A549 (cell line): ENCODE measurements at regions not wholly inside any gene's neighbourhood (a gene's known extent, or its start where the extent isn't known, plus 50 kb on each side); places are given as distances from the start of the nearest gene placed in this dataset.
A peak's percentile ranks its signal among the peaks of the same experiment; 100 is the strongest.

Experiments used
- ATAC-seq, 2 experiments: fragments of 200-7000 bp in 1 of 2; fragments of >200 bp in 1 of 2; cut with Nextera tagmentation in 1 of 2; cut with Tn5 transposase in 1 of 2; 3 replicates each; pipeline versions ENCODE4 v1.8.0 to v1.9.1; 2018 to 2020; ENCODE audit warnings: mild to moderate bottlenecking in 1 of 2, moderate library complexity in 1 of 2
- CTCF ChIA-PET: fragments of 300-600 bp; sonication (Branson Sonifier 250); formaldehyde crosslinking; extraction: SDS; loops from one replicate; lab custom pipeline; 2021; ENCODE audit warnings: antibody characterized with exemption, inconsistent platforms; lab: Yijun Ruan, JAX
- POLR2A ChIA-PET: fragments of 350-600 bp; formaldehyde crosslinking; extraction: SDS; loops from one replicate; lab custom pipeline; 2021; ENCODE audit warnings: antibody characterized with exemption, inconsistent platforms; lab: Yijun Ruan, JAX
- DNase-seq, 2 experiments: peaks; one replicate each; pipeline versions ENCODE4 v3.0.0 to v3.0.0-alpha.2; 2011 to 2016; ENCODE audit warnings: low read depth in 1 of 2, low spot score in 1 of 2
- FAIRE-seq: peaks from 2 replicates; lab custom pipeline; 2011; peaks lifted over from hg19 to GRCh38; lab: Jason Lieb, UNC
- H3K27ac ChIP-seq, 2 experiments: fragments of >200 bp; sonication (Bioruptor Twin); formaldehyde crosslinking; 3 replicates each; pipeline ENCODE4 v1.5.1; 2016 to 2017
- H3K4me1 ChIP-seq: fragments of >200 bp; sonication (Bioruptor Twin); formaldehyde crosslinking; 3 replicates; pipeline ENCODE4 v1.6.1; 2016
- H3K4me2 ChIP-seq: fragments of >200 bp; sonication (Bioruptor Twin); formaldehyde crosslinking; 3 replicates; pipeline ENCODE4 v1.6.1; 2016
- H3K4me3 ChIP-seq: fragments of >200 bp; sonication (Bioruptor Twin); formaldehyde crosslinking; 3 replicates; pipeline ENCODE4 v1.5.1; 2016
- H3K9me3 ChIP-seq: fragments of >200 bp; sonication (Bioruptor Twin); formaldehyde crosslinking; 3 replicates; pipeline ENCODE4 v1.6.1; 2016
- BHLHE40 ChIP-seq: IDR thresholded peaks from 2 replicates; pipeline ENCODE4 v1.6.1; 2012; ENCODE audit warnings: low read depth, low read length, inconsistent platforms
- CBX8 ChIP-seq: fragments of 200-600 bp; sonication (generic); IDR thresholded peaks from 2 replicates; pipeline ENCODE4 v1.6.1; 2016
- EHF ChIP-seq: fragments of 250-450 bp; sonication (Bioruptor Pico); IDR thresholded peaks from 2 replicates; pipeline ENCODE4 v1.5.0; 2020; ENCODE audit warnings: mild to moderate bottlenecking
- EP300 ChIP-seq, 2 experiments: fragments of >200 bp; sonication (Bioruptor Twin); formaldehyde crosslinking; IDR thresholded peaks; 2 replicates in 1 of 2; 3 replicates in 1 of 2; pipeline ENCODE4 v1.6.1; 2016 to 2017
- ESRRA ChIP-seq: fragments of 150-350 bp; IDR thresholded peaks from 2 replicates; pipeline ENCODE4 v1.6.1; 2014; ENCODE audit warnings: mild to moderate bottlenecking, low read length, borderline replicate concordance
- FOSL2 ChIP-seq, 2 experiments: fragments of 450-650 bp in 1 of 2; fragments of >200 bp in 1 of 2; sonication (Bioruptor Twin) in 1 of 2; formaldehyde crosslinking; IDR thresholded peaks; 2 replicates each; pipeline versions ENCODE4 v1.5.0 to v1.6.1; 2016 to 2020; ENCODE audit warnings: mild to moderate bottlenecking in 1 of 2, moderate library complexity in 1 of 2
- JUN ChIP-seq, 2 experiments: fragments of >200 bp; sonication (Bioruptor Twin); formaldehyde crosslinking; IDR thresholded peaks; 2 replicates in 1 of 2; 3 replicates in 1 of 2; pipeline ENCODE4 v1.6.1; 2016 to 2017
- KDM5A ChIP-seq: fragments of 200-600 bp; sonication (generic); IDR thresholded peaks from 2 replicates; pipeline ENCODE4 v1.6.1; 2016; ENCODE audit warnings: antibody characterized with exemption, mild to moderate bottlenecking
- NR3C1 ChIP-seq: fragments of >200 bp; sonication (Bioruptor Twin); formaldehyde crosslinking; IDR thresholded peaks from 3 replicates; pipeline ENCODE4 v1.6.1; 2017
- PHF8 ChIP-seq: fragments of 200-600 bp; sonication (generic); IDR thresholded peaks from 2 replicates; pipeline ENCODE4 v1.6.1; 2016; ENCODE audit warnings: low read depth, mild to moderate bottlenecking, antibody characterized with exemption, moderate library complexity, borderline replicate concordance
- RFX5 ChIP-seq: fragments of 450-650 bp; IDR thresholded peaks from 2 replicates; pipeline ENCODE4 v1.7.1; 2014; ENCODE audit warnings: antibody characterized with exemption, mild to moderate bottlenecking, moderate library complexity
- TP53 ChIP-seq: fragments of 250-450 bp; sonication (Bioruptor Pico); IDR thresholded peaks from 2 replicates; pipeline ENCODE4 v1.5.0; 2021; ENCODE audit warnings: mild to moderate bottlenecking, moderate library complexity
- ZFP36 ChIP-seq: fragments of 450-650 bp; IDR thresholded peaks from 2 replicates; pipeline ENCODE4 v1.6.1; 2014; ENCODE audit warnings: borderline replicate concordance; ENCODE audit not compliant: partially characterized antibody
- ZNF302 ChIP-seq: fragments of 250-450 bp; sonication (Bioruptor Pico); IDR thresholded peaks from 2 replicates; pipeline ENCODE4 v1.9.0; 2021; ENCODE audit warnings: inconsistent platforms, mild to moderate bottlenecking, moderate library complexity
- WGBS: methylation state at CpG from one replicate; pipeline ENCODE4 v1.1.6; 2017; ENCODE audit errors: missing lambda C conversion rate; 5-methylcytosine and 5-hydroxymethylcytosine counted together
- TF ChIP-seq, protein P1 (sequence below): fragments of 150-350 bp; IDR thresholded peaks from 2 replicates; pipeline ENCODE4 v1.6.1; 2014; ENCODE audit warnings: low read depth, mild to moderate bottlenecking, low read length
- TF ChIP-seq, protein P2 (sequence below): fragments of 250-450 bp; sonication (Bioruptor Pico); IDR thresholded peaks from 2 replicates; pipeline ENCODE4 v1.5.0; 2021; ENCODE audit warnings: mild to moderate bottlenecking, moderate library complexity, borderline replicate concordance
- TF ChIP-seq, protein P3 (sequence below): fragments of >200 bp; sonication (Bioruptor Twin); formaldehyde crosslinking; IDR thresholded peaks from 3 replicates; pipeline ENCODE4 v1.5.1; 2016
- TF ChIP-seq, protein P4 (sequence below): IDR thresholded peaks from 2 replicates; pipeline ENCODE4 v1.6.1; 2012
- TF ChIP-seq, protein P5 (sequence below): fragments of 200-600 bp; sonication (generic); IDR thresholded peaks from 2 replicates; pipeline ENCODE4 v1.6.1; 2016; ENCODE audit warnings: antibody characterized with exemption, mild to moderate bottlenecking, moderate library complexity
- TF ChIP-seq, protein P6 (sequence below): fragments of 450-650 bp; IDR thresholded peaks from 2 replicates; pipeline ENCODE4 v1.6.1; 2014; ENCODE audit warnings: antibody characterized with exemption

DNA sequence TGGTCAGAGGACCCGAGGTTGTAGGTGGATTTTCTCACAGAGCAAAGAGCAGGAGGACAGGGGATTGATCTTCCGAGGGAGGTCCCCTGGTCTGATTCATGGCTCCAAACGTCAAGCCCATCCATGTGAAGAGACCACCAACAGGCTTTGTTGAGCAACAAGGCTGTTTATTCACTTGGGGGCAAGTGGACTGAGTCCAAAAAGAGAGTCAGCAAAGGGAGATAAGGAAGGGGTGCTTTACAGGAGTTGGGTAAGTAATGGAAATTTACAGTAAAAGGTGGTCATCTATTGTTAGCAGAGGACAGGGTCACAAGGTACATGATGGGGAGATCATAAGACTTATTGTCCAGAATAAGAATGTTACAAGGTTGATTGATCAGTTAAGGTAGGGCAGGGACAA lies 2285.8 kb downstream of the TP53TG3F start:
- Histone ChIP-seq H3K27ac (peak overlapping the region in 1 of 2 experiments; percentile 74; a peak in 3 of 6 replicates), H3K4me3 (no peak overlapping the region), H3K4me2 (no peak overlapping the region), H3K9me3 (no peaks in the 10 kb centered on the region; the same call in 2 of the 3 replicates), H3K4me1 (no peaks in the 10 kb centered on the region)
- DNase-seq = no peak
- FAIRE-seq = no peak
- 9% methylated on average over 3 of the region's 3 CpGs for WGBS
- ChIA-PET CTCF (no interaction called here), POLR2A (no interaction called here)
- no peak for ATAC-seq
- TF ChIP-seq ZFP36 (no peak), EP300 (IDR thresholded peaks at IDR 0.05) (peak in 1 of 2 experiments; percentile 45; a peak in 1 of 5 replicates), NR3C1 (no peak)
- TF ChIP-seq, protein P1, sequence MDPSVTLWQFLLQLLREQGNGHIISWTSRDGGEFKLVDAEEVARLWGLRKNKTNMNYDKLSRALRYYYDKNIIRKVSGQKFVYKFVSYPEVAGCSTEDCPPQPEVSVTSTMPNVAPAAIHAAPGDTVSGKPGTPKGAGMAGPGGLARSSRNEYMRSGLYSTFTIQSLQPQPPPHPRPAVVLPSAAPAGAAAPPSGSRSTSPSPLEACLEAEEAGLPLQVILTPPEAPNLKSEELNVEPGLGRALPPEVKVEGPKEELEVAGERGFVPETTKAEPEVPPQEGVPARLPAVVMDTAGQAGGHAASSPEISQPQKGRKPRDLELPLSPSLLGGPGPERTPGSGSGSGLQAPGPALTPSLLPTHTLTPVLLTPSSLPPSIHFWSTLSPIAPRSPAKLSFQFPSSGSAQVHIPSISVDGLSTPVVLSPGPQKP = no peak

DNA sequence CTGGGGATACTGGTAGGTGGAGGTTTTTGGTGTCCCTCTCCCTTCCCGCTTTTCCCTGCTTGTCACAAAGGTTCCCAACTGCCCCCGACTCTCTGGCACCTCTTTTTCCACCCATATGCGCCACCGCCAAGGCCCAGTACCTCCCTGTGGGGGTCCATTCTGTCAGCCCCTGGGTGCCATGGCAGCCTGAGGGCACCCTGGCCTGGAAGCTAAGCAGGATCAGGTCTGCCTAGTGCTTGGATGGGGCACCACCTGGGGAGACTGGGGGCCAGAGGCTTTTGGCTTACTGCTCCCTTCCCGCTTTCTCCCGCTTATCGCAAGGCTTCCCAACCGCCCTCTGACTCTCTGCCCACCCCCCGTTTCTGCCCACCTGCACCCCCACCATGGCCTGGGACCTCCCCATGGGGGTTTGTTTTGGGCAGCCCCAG lies 2286.4 kb downstream of the TP53TG3F start:
- H3K4me3 ChIP-seq = no peak overlapping the region
- CTCF ChIA-PET = no interaction called here
- H3K27ac ChIP-seq = peak overlapping the region; percentile 26 to 74; a peak in 5 of 6 replicates
- no peak for ATAC-seq
- H3K4me2 ChIP-seq = no peak overlapping the region
- H3K9me3 ChIP-seq = no peaks in the 10 kb centered on the region; the same call in 2 of the 3 replicates
- no peaks in the 10 kb centered on the region for H3K4me1 ChIP-seq
- DNase-seq = no peak
- FAIRE-seq = no peak
- TF ChIP-seq, protein P2, sequence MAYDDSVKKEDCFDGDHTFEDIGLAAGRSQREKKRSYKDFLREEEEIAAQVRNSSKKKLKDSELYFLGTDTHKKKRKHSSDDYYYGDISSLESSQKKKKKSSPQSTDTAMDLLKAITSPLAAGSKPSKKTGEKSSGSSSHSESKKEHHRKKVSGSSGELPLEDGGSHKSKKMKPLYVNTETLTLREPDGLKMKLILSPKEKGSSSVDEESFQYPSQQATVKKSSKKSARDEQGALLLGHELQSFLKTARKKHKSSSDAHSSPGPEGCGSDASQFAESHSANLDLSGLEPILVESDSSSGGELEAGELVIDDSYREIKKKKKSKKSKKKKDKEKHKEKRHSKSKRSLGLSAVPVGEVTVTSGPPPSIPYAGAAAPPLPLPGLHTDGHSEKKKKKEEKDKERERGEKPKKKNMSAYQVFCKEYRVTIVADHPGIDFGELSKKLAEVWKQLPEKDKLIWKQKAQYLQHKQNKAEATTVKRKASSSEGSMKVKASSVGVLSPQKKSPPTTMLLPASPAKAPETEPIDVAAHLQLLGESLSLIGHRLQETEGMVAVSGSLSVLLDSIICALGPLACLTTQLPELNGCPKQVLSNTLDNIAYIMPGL (CRISPR knock-in tag) = no peak
- no peak for TF ChIP-seq KDM5A
- TF ChIP-seq FOSL2 (IDR thresholded peaks at IDR 0.05) = no peak
- TF ChIP-seq FOSL2 (CRISPR knock-in tag; IDR thresholded peaks at IDR 0.05) = no peak
- no peak for TF ChIP-seq RFX5
- no peak for TF ChIP-seq EHF (CRISPR knock-in tag)
- 63% methylated on average over 8 of the region's 9 CpGs for WGBS
- POLR2A ChIA-PET = no interaction called here

DNA sequence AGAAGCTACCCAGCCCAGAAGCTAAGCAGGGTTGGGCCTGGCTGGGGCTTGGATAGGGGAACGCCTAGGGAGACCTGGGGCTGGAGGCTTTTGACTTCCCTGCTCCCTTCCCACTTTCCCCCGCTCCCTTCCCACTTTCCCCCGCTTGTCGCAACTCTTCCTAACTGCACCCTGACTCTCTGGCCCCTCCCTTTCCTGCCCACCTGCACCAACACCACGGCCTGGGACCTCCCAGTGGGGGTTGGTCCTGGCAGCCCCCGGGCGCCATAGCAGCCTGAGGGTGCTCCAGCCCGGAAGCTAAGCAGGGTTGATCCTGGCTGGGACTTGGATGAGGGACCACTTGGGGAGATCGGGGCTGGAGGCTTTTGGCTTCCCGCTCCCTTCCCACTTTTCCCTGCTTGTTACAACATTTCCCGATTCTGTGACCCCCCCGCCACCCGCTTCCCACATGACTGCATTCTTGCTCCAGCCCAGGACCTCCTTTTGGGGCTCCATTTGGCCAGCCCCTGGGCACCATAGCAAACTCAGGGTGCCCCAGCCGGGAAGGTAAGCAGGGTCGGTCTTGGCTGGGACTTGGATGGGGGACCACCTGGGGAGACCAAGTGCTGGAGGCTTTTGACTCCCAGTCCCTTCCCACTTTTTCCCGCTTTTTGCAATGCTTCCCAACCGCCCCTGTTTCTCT lies 2287.0 kb downstream of the TP53TG3F start:
- TF ChIP-seq JUN (IDR thresholded peaks at IDR 0.05) (no peak), BHLHE40 (no peak), CBX8 (no peak), TP53 (CRISPR knock-in tag) (no peak), ESRRA (no peak), FOSL2 (IDR thresholded peaks at IDR 0.05) (no peak), FOSL2 (CRISPR knock-in tag; IDR thresholded peaks at IDR 0.05) (no peak), PHF8 (no peak), ZNF302 (no peak), EP300 (IDR thresholded peaks at IDR 0.05) (no peak)
- TF ChIP-seq, protein P3, sequence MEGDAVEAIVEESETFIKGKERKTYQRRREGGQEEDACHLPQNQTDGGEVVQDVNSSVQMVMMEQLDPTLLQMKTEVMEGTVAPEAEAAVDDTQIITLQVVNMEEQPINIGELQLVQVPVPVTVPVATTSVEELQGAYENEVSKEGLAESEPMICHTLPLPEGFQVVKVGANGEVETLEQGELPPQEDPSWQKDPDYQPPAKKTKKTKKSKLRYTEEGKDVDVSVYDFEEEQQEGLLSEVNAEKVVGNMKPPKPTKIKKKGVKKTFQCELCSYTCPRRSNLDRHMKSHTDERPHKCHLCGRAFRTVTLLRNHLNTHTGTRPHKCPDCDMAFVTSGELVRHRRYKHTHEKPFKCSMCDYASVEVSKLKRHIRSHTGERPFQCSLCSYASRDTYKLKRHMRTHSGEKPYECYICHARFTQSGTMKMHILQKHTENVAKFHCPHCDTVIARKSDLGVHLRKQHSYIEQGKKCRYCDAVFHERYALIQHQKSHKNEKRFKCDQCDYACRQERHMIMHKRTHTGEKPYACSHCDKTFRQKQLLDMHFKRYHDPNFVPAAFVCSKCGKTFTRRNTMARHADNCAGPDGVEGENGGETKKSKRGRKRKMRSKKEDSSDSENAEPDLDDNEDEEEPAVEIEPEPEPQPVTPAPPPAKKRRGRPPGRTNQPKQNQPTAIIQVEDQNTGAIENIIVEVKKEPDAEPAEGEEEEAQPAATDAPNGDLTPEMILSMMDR = no peak
- TF ChIP-seq, protein P4, sequence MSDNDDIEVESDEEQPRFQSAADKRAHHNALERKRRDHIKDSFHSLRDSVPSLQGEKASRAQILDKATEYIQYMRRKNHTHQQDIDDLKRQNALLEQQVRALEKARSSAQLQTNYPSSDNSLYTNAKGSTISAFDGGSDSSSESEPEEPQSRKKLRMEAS = no peak
- TF ChIP-seq, protein P5, sequence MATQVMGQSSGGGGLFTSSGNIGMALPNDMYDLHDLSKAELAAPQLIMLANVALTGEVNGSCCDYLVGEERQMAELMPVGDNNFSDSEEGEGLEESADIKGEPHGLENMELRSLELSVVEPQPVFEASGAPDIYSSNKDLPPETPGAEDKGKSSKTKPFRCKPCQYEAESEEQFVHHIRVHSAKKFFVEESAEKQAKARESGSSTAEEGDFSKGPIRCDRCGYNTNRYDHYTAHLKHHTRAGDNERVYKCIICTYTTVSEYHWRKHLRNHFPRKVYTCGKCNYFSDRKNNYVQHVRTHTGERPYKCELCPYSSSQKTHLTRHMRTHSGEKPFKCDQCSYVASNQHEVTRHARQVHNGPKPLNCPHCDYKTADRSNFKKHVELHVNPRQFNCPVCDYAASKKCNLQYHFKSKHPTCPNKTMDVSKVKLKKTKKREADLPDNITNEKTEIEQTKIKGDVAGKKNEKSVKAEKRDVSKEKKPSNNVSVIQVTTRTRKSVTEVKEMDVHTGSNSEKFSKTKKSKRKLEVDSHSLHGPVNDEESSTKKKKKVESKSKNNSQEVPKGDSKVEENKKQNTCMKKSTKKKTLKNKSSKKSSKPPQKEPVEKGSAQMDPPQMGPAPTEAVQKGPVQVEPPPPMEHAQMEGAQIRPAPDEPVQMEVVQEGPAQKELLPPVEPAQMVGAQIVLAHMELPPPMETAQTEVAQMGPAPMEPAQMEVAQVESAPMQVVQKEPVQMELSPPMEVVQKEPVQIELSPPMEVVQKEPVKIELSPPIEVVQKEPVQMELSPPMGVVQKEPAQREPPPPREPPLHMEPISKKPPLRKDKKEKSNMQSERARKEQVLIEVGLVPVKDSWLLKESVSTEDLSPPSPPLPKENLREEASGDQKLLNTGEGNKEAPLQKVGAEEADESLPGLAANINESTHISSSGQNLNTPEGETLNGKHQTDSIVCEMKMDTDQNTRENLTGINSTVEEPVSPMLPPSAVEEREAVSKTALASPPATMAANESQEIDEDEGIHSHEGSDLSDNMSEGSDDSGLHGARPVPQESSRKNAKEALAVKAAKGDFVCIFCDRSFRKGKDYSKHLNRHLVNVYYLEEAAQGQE = no peak
- TF ChIP-seq, protein P6, sequence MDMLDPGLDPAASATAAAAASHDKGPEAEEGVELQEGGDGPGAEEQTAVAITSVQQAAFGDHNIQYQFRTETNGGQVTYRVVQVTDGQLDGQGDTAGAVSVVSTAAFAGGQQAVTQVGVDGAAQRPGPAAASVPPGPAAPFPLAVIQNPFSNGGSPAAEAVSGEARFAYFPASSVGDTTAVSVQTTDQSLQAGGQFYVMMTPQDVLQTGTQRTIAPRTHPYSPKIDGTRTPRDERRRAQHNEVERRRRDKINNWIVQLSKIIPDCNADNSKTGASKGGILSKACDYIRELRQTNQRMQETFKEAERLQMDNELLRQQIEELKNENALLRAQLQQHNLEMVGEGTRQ = no peak
- H3K4me3 ChIP-seq = no peak overlapping the region
- no peak for DNase-seq
- POLR2A ChIA-PET = no interaction called here
- no peak for FAIRE-seq
- no peak for ATAC-seq
- no peaks in the 10 kb centered on the region for H3K4me1 ChIP-seq
- H3K9me3 ChIP-seq = no peaks in the 10 kb centered on the region; the same call in 2 of the 3 replicates
- peak overlapping the region in 1 of 2 experiments; percentile 74; a peak in 4 of 6 replicates for H3K27ac ChIP-seq
- 62% methylated on average over 13 of the region's 17 CpGs for WGBS
- CTCF ChIA-PET = no interaction called here
- H3K4me2 ChIP-seq = no peak overlapping the region
